ENCODE measurements at regions not wholly inside any gene's neighbourhood (a gene's known extent, or its start where the extent isn't known, plus 50 kb on each side); places are given as distances from the start of the nearest gene placed in this dataset.

DNA sequence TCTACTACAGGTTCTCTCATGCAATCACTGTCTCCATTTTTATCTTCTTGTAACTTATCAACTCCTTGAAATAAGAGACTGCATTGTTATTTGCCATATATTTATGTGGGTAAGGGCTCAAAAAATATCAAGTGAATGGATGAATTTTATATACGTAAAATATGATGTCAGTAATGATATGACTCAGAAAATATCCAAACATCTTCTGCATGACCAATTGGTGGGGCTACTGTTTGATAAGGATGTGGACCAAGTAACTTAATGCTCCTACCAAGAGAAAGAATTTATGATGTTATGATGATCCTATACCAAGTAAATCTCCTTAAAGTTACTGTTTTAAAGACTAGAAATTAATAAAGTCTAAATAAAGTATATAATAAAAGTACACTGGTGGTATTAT is 103.7 kb downstream of the OGFRL1 start:
- TF ChIP-seq, protein P1, sequence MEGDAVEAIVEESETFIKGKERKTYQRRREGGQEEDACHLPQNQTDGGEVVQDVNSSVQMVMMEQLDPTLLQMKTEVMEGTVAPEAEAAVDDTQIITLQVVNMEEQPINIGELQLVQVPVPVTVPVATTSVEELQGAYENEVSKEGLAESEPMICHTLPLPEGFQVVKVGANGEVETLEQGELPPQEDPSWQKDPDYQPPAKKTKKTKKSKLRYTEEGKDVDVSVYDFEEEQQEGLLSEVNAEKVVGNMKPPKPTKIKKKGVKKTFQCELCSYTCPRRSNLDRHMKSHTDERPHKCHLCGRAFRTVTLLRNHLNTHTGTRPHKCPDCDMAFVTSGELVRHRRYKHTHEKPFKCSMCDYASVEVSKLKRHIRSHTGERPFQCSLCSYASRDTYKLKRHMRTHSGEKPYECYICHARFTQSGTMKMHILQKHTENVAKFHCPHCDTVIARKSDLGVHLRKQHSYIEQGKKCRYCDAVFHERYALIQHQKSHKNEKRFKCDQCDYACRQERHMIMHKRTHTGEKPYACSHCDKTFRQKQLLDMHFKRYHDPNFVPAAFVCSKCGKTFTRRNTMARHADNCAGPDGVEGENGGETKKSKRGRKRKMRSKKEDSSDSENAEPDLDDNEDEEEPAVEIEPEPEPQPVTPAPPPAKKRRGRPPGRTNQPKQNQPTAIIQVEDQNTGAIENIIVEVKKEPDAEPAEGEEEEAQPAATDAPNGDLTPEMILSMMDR (conservative IDR thresholded peaks at IDR 0.05; ENCODE audit: low read length) = no peak
- no peak for TF ChIP-seq EZH2phosphoT487 (IDR thresholded peaks at IDR 0.05; ENCODE audit: borderline replicate concordance, low read depth, low read length)
